ENCODE measurements at regions not wholly inside any gene's neighbourhood (a gene's known extent, or its start where the extent isn't known, plus 50 kb on each side); places are given as distances from the start of the nearest gene placed in this dataset.
A peak's percentile ranks its signal among the peaks of the same experiment; 100 is the strongest.
"Not testable (repeated sequence)": the region's sequence is repeated elsewhere in the genome, so short reads cannot be mapped to it uniquely, and the experiment has no call there.

GRCh38 chr21:18831942-18832676 lies 428.5 kb upstream of the TMPRSS15 start:
- DNase-seq (ENCODE audit: low read depth) = no peak

- DNase-seq (ENCODE audit: low read depth) = peak; percentile 49
Measured at GRCh38 chr21:18832950-18833349, 429.4 kb upstream of the TMPRSS15 start.

GRCh38 chr21:18834121-18834520 lies 430.5 kb upstream of the TMPRSS15 start:
- not testable (repeated sequence) for DNase-seq (ENCODE audit: low read depth)

- peak; percentile 3 for DNase-seq (ENCODE audit: low read depth)
Measured at GRCh38 chr21:18840239-18840638, 436.7 kb upstream of the TMPRSS15 start.

GRCh38 chr21:18857606-18858005 lies 454.0 kb upstream of the TMPRSS15 start:
- not testable (repeated sequence) for DNase-seq (ENCODE audit: low read depth)

- DNase-seq (ENCODE audit: low read depth) = no peak
Measured at GRCh38 chr21:18869104-18869503, 465.5 kb upstream of the TMPRSS15 start.

GRCh38 chr21:18877917-18878316 lies 474.3 kb upstream of the TMPRSS15 start:
- DNase-seq (ENCODE audit: low read depth) = no peak

- DNase-seq (ENCODE audit: low read depth) = no peak
Measured at GRCh38 chr21:18887922-18888602, 484.5 kb upstream of the TMPRSS15 start.

- no peak for DNase-seq (ENCODE audit: low read depth)
Measured at GRCh38 chr21:18893406-18893805, 489.8 kb upstream of the TMPRSS15 start.

- no peak for DNase-seq (ENCODE audit: low read depth)
Measured at GRCh38 chr21:18894387-18894786, 490.8 kb upstream of the TMPRSS15 start.

GRCh38 chr21:18899261-18899660 lies 495.7 kb upstream of the TMPRSS15 start:
- no peak for DNase-seq (ENCODE audit: low read depth)

- DNase-seq (ENCODE audit: low read depth) = no peak
Measured at GRCh38 chr21:18902660-18903059, 499.1 kb upstream of the TMPRSS15 start.

- DNase-seq (ENCODE audit: low read depth) = no peak
Measured at GRCh38 chr21:18907076-18907475, 503.5 kb upstream of the TMPRSS15 start.

GRCh38 chr21:18908641-18909040 lies 505.1 kb upstream of the TMPRSS15 start:
- no peak for DNase-seq (ENCODE audit: low read depth)

GRCh38 chr21:18913914-18914313 lies 510.3 kb upstream of the TMPRSS15 start:
- DNase-seq (ENCODE audit: low read depth) = no peak

- no peak for DNase-seq (ENCODE audit: low read depth)
Measured at GRCh38 chr21:18914570-18914969, 511.0 kb upstream of the TMPRSS15 start.

GRCh38 chr21:18917622-18918021 lies 514.0 kb upstream of the TMPRSS15 start:
- no peak for DNase-seq (ENCODE audit: low read depth)

GRCh38 chr21:18931237-18931636 lies 527.7 kb upstream of the TMPRSS15 start:
- DNase-seq (ENCODE audit: low read depth) = no peak

- DNase-seq (ENCODE audit: low read depth) = no peak
Measured at GRCh38 chr21:18937337-18937736, 533.8 kb upstream of the TMPRSS15 start.

- no peak for DNase-seq (ENCODE audit: low read depth)
Measured at GRCh38 chr21:18940791-18941190, 537.2 kb upstream of the TMPRSS15 start.

- DNase-seq (ENCODE audit: low read depth) = no peak
Measured at GRCh38 chr21:18950045-18950740, 546.6 kb upstream of the TMPRSS15 start.

GRCh38 chr21:18951271-18952038 lies 547.9 kb upstream of the TMPRSS15 start:
- DNase-seq (ENCODE audit: low read depth) = no peak

All from iris pigment epithelial cell (primary cell).